ENCODE measurements at regions not wholly inside any gene's neighbourhood (a gene's known extent, or its start where the extent isn't known, plus 50 kb on each side); places are given as distances from the start of the nearest gene placed in this dataset.

GRCh38 chr15:96574782-96575181 lies 244.3 kb downstream of the NR2F2 start:
- intact Hi-C loops (cut with micrococcal nuclease), result no loop called here

- intact Hi-C loops (cut with micrococcal nuclease), result no loop called here
Observed at GRCh38 chr15:96576596-96576995, 246.1 kb downstream of the NR2F2 start.

DNA sequence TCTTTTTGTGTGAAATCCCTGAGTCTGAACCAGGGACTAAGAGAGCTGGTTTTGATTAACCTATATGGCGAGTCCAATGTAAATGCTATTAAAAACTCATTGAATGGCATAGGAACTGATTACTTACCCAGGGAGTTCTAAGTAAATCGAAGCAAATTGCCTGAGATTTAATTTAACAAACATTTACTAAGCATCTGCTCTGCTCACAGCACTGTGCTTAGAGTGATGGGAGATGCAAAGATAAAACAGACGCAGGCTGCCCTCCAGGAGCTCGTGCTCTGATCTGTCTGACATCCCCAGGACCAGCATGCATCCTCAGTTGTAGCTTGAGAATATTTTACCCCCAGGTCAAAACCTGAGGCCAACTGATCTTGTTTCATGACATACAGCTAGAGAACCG lies 247.9 kb downstream of the NR2F2 start:
- intact Hi-C loops (cut with micrococcal nuclease), result no loop called here

GRCh38 chr15:96581371-96581770 lies 250.9 kb downstream of the NR2F2 start:
- intact Hi-C loops (cut with micrococcal nuclease), result no loop called here

DNA sequence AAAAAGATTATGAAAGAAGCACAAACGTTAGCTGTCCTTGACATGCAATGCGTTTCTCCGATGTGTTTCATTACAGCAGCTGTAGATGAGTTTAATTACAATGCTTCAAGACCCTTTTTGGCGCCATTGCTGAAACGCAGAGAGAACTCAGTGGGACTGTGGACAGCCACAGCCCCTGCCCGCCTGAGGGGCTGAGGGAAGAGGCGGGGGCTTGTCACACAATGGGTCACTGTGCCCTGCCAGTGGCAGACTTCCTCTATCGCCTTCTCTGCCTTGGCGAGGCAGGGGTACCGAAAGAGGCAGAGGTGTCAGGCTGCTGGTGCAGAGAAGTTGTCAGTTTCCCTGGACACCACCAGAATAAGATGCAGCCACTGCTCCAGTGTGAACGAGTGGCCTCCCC lies 252.0 kb downstream of the NR2F2 start:
- intact Hi-C loops (cut with micrococcal nuclease), result no loop called here

DNA sequence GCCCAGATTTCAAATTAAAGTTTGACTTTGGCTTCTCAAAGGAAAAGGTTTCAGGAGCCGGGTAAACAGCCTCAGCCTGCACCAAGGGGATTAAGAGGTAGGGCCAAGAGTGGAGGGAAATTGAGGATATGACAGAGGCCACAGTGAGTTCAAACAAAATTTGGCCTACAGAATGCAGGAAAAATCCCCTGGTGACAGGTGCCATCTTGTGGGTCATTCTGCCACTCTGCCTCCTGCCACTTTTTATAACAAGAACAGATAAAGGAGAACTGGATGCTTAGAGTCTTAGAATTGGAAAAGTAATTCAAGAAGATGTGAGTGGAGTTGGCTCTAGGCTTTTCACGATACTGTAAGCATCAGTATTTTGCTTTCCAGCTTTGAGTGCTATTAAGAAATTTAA lies 253.2 kb downstream of the NR2F2 start:
- intact Hi-C loops (cut with micrococcal nuclease), result no loop called here

DNA sequence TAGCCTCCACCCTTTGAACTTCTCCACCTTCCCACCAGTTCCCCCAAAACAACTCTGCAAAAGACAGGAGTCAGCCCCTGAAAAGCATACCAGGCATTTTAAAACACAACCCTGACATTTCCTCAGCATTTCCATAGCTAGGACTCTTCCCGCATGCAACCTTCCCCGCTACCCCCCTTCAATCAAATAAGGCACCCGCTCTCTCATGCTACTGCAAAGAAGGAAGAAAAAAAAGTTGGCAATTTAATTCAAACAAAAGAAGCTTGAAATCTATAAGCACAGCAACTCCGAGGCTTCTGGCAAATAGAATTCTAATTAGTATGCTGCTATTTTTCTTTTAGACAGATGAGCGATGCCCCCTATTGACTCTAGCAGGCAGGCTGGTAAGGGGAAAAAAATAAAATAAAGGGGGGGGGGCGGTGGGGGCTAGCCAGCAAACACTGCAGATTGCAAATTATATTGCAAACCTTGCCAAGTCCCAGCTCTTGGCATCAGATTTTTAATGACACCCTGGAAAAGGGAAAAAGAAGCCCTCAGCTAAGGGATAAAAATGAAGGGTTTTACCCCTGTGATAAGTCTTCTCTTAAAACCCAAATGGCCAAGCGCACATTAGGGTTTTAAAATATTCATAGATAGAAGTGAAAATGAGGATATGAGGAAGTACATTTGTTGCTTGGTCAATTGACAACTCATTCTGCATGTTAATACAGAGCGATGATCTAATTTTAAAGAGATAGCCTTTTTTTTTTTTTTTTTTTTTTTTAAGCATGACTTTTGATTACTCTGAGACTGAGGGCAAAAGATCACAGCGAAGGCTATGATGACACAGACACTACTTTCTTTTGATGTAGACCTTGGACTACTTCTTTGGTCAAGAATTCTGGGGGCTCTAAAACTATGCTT lies 255.2 kb downstream of the NR2F2 start:
- intact Hi-C loops (cut with micrococcal nuclease), result no loop called here

DNA sequence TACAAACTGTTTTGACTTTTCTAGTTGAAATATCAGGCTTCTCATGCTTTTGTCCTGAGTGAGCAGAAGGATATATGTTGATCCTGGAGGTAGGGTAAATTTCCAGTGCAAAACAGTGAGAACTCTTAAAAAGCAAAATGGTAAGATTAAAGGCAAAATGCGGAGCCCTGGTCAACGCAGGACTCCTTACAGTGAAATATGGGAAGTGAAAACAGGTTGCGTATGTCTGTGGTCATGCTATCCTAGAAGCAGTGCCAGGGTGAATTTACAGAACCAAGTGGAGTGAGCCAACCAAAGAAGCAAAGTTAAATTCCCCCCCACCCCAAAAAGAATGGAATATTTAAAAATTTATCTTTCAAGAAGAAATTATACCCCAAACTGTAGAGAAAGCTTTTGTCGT lies 256.4 kb downstream of the NR2F2 start:
- intact Hi-C loops (cut with micrococcal nuclease), result no loop called here

GRCh38 chr15:96589864-96590263 lies 259.4 kb downstream of the NR2F2 start:
- intact Hi-C loops (cut with micrococcal nuclease), result no loop called here

- intact Hi-C loops (cut with micrococcal nuclease), result no loop called here
Observed at GRCh38 chr15:96593735-96594134, 263.2 kb downstream of the NR2F2 start.

GRCh38 chr15:96595951-96596350 lies 265.5 kb downstream of the NR2F2 start:
- intact Hi-C loops (cut with micrococcal nuclease), result no loop called here

DNA sequence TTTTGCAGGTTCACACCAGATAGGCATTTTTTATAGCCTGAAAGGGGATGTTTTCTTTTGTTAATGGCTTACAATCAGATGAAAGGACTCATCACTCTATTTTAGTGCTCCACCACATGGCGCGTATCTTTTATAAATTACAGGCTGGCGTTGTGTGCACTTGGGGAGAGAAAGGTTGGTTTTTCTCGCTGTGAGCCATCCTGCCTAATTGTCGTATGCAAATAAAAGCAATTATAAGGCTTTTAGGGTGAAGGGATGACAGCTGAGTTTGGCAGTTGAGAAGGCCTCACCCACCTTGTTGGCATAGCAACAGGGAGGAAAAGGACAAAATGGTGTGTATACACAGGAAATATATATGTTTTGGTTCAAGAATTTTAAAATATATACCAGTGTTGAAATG lies 268.0 kb downstream of the NR2F2 start:
- intact Hi-C loops (cut with micrococcal nuclease), result no loop called here

DNA sequence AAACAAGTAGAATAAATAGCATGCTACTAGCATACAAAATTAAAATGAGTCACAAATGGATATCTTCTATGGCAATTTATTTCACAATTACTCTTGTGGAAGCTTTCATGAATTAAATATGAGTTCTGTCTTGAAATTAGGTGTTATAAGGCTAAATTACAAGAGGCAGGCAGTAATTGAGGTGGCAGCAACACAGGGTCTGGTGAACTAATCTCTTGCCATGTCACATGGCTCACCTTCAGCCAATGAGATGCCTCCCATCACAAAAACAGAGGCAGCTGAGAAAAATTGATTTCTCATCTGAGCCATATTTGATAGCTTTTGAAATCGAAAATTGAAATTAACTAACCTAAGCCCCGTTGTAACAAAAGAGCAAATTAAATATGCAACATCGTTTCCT lies 268.8 kb downstream of the NR2F2 start:
- intact Hi-C loops (cut with micrococcal nuclease), result no loop called here

- intact Hi-C loops (cut with micrococcal nuclease), result no loop called here
Observed at GRCh38 chr15:96600350-96600749, 269.9 kb downstream of the NR2F2 start.

DNA sequence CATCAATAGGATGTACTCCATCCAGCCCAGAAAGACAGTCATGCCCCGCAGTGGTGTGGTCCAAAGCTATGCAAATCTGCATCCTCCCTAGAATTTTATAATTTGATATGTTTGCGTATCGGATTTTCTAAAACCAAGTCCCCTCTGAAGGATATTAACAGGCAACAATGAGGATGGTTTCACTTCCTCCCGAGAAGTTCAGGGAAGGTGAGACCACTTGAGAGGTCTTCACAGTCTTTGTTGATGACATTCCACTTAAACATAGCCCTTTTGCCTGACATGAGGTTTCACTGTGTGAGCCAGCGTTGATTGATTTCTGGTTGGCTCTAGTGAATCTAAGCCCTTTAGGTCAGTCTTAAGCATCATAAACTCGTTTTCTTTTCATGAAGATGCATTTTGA lies 276.1 kb downstream of the NR2F2 start:
- intact Hi-C loops (cut with micrococcal nuclease), result no loop called here

- intact Hi-C loops (cut with micrococcal nuclease), result no loop called here
Observed at GRCh38 chr15:96610757-96611156, 280.3 kb downstream of the NR2F2 start.

GRCh38 chr15:96612917-96613316 lies 282.4 kb downstream of the NR2F2 start:
- intact Hi-C loops (cut with micrococcal nuclease), result no loop called here

DNA sequence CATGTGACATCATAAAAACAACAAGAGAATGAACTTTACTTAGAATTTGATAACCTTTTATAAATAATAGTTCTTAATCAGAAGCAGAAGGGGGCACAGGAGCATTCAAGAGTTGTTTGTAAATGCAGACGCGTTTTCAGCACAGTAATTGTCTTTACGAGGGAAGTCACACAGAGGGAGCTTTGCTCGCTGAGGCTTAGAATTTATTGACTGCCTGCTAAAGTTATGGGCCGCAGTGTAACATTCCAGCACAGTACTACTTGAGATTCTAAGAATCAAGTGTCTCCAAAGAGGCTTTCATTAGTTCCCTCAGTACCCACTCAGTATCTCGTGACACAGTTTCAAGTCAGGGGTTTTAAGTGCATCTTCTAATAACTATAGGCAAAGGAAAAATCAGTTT lies 288.7 kb downstream of the NR2F2 start:
- intact Hi-C loops (cut with micrococcal nuclease), result no loop called here

- intact Hi-C loops (cut with micrococcal nuclease), result no loop called here
Observed at GRCh38 chr15:96622714-96623113, 292.2 kb downstream of the NR2F2 start.

DNA sequence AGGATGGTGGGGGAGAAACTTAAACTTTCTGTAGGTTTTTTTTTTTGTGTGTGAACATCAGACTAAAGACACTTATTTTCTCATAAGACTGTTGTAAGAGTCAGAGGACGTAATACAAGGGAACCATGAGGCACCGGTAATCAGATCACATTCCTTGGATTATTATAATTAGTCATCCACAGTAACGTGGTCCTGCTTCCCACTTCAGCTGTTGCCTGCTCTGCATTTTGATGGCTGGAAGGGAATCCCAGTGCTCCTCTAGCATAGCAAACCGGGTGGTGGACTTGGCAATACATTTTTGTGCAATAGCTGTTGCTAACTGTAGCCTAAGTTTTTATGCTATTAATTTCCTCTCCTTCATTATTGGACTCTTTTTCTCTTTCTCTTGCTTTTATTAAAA lies 294.8 kb downstream of the NR2F2 start:
- intact Hi-C loops (cut with micrococcal nuclease), result no loop called here

GRCh38 chr15:96627031-96627568 lies 296.6 kb downstream of the NR2F2 start:
- intact Hi-C loops (cut with micrococcal nuclease), result no loop called here

DNA sequence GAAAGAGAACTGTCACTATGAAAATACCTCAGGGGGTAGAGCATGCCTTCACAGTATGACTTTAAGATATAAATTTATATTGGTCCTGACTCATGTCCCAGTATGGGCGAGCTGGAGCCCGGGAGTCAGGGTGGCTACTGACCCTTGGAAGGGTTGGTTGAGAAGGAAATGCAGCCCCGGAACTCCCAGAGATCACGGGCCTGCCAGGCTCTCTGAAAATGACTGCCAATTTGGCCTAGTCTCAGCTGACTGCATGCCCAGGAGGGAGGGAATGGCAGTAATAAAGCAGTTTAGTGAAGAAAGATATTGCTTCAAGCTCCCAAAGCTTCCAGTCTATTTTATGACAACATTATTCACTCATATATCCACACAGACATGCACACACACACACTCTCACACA lies 299.0 kb downstream of the NR2F2 start:
- intact Hi-C loops (cut with micrococcal nuclease), result no loop called here

DNA sequence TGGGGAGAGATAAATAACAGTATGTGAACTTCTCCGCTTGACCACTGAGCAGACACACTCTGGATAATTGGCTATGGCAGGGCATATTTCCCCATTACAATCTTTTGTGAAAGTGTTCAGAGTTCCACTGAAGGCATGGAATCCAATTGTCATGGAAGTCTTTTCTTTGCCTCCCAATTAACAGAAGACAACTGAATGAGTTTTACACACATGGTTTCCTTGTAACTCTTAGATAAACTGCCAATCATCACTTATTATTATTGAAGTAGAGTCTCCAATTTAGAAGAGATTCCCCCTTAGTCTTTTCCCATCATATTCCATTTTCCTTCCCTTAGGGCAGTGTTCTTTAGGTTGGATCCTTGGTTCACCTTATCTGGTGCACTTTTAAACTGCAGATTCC lies 308.3 kb downstream of the NR2F2 start:
- intact Hi-C loops (cut with micrococcal nuclease), result no loop called here

Measured in T-helper 2 cell treated with Interferon-gamma antibody and Interleukin-4, amounts not matched to agents 100 ng/mL and 5 ng/mL, for 36 hours (primary cell).